ENCODE measurements at regions not wholly inside any gene's neighbourhood (a gene's known extent, or its start where the extent isn't known, plus 50 kb on each side); places are given as distances from the start of the nearest gene placed in this dataset.
"Not testable (repeated sequence)": the region's sequence is repeated elsewhere in the genome, so short reads cannot be mapped to it uniquely, and the experiment has no call there.

GRCh38 chr12:124383028-124383427 is 88.1 kb downstream of the RFLNA start:
- DNase-seq (ENCODE audit: low spot score), result no peak

GRCh38 chr12:124381456-124382296 is 86.8 kb downstream of the RFLNA start:
- DNase-seq (ENCODE audit: low spot score), result no peak

DNA sequence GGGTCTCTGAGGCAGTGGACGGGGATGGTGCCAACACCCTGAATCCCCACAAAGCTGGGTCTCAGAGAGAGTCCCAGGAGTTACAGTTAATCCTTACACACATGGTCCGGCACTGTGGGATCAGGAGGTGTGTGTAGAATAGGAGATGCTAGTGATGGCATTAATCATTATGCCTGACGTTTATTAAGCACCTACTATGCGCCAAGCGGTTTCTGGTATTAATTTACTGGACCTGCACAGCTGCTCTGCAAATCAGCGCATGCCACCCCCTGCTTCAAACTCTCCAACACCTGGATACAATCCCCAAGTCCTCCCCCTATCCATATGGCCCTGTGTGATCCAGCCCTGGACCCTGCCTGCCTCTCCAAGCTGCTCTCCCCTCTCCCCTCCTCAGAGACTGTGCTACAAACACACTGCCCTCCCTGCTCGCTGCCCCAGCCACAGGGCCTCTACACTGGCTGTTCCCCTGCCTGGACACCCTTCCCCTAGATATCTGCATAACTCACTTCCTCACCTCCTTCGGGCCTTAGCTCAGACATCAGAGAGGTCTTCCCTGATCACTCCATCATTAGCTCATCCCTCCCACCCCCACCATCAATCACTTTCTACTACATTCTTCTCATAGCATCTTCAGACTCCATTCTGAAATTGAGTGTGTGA is 86.0 kb downstream of the RFLNA start:
- DNase-seq (ENCODE audit: low spot score), result no peak

- no peak for DNase-seq (ENCODE audit: low spot score)
These were observed 85.3 kb downstream of the RFLNA start for GRCh38 chr12:124379938-124380754.

- no peak for DNase-seq (ENCODE audit: low spot score)
These were observed 84.6 kb downstream of the RFLNA start for GRCh38 chr12:124379379-124379937.

GRCh38 chr12:124378926-124379325 is 84.0 kb downstream of the RFLNA start:
- no peak for DNase-seq (ENCODE audit: low spot score)

GRCh38 chr12:124377981-124378509 is 83.2 kb downstream of the RFLNA start:
- DNase-seq (ENCODE audit: low spot score), result no peak

- DNase-seq (ENCODE audit: low spot score), result no peak
These were observed 81.5 kb downstream of the RFLNA start for GRCh38 chr12:124376435-124376834.

DNA sequence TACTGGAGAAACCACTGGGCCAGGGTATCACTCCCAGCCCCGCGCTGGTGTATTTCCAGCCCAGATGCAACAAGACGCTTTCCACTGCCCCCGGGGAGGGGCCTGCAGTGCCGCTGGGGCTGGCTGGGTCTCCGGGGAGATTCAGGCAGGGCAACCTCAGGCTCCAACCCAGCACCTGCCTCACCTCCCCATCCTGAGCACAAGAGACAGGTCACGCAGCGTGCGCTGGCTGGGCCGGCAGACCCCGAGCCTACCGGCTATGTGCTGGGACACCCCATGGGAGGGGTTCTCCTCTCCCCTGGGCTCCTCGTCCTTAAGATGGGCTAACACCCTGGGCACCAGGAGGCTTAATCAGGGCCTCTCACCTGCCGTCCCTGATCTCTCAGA is 80.9 kb downstream of the RFLNA start:
- no peak for DNase-seq (ENCODE audit: low spot score)

DNA sequence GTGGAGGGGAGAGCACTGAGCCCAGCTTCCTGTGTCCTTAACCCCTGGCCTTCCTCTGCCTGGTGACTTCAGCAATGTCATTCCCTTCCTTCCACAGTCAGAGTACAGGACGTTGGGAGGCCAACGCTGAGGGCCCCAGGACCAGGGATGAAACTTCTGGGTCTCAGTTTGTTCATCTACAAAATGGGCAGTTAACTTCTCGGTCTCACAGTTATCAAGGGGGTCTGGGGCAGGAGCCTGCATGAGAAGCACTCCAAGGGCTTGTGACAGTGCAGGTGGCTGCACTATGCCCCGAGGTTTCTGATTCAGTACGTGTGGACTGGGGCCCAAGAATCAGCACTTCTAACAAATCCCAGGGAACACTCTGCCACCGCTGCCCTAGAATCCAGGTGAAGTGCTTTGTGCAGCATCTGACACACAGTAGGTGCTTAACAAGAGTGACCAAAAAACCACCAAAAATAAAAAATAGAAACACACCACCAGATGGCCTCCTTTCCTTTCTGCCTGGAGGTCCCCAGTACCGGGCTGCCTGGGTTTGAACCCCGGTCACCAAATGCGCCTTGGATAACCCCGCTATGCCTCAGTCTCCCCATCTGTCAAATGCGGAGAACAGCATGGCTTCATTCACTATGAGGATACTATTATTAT is 80.4 kb downstream of the RFLNA start:
- no peak for DNase-seq (ENCODE audit: low spot score)

GRCh38 chr12:124374567-124374966 is 79.7 kb downstream of the RFLNA start:
- DNase-seq (ENCODE audit: low spot score), result no peak

- no peak for DNase-seq (ENCODE audit: low spot score)
These were observed 79.3 kb downstream of the RFLNA start for GRCh38 chr12:124374147-124374546.

GRCh38 chr12:124373701-124374100 is 78.8 kb downstream of the RFLNA start:
- DNase-seq (ENCODE audit: low spot score), result not testable (repeated sequence)

GRCh38 chr12:124372831-124373230 is 77.9 kb downstream of the RFLNA start:
- no peak for DNase-seq (ENCODE audit: low spot score)

GRCh38 chr12:124371970-124372555 is 77.2 kb downstream of the RFLNA start:
- DNase-seq (ENCODE audit: low spot score), result no peak

- no peak for DNase-seq (ENCODE audit: low spot score)
These were observed 76.5 kb downstream of the RFLNA start for GRCh38 chr12:124371366-124371765.

GRCh38 chr12:124370851-124371250 is 76.0 kb downstream of the RFLNA start:
- DNase-seq (ENCODE audit: low spot score), result no peak

GRCh38 chr12:124370384-124370783 is 75.5 kb downstream of the RFLNA start:
- DNase-seq (ENCODE audit: low spot score), result no peak

DNA sequence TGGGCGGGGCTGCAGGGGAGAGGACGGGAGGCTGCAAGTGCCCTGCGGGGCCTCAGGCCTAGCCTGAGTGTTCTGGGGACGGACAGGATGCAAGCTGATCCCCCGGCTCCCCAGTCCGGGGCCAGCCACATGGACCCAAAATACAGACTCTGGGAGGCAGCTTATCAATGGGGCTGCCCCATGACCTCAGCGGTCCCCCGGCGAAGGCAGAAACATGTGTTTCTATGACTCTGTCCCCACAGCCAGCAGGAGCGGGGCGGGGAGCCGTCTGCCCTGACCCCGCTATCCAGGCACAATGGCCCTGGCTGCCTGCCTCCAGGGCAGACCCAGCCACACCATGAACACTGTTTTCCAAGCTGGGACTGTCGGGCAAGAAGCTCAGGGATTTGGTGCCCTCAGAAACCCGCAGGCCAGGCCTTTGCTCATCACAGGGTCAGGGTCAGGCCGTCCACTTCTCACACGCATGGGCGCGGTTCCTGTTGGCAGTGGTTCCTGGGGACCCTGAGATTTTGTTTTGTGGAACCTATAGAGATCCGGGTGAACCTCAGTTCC is 75.0 kb downstream of the RFLNA start:
- DNase-seq (ENCODE audit: low spot score), result no peak

DNA sequence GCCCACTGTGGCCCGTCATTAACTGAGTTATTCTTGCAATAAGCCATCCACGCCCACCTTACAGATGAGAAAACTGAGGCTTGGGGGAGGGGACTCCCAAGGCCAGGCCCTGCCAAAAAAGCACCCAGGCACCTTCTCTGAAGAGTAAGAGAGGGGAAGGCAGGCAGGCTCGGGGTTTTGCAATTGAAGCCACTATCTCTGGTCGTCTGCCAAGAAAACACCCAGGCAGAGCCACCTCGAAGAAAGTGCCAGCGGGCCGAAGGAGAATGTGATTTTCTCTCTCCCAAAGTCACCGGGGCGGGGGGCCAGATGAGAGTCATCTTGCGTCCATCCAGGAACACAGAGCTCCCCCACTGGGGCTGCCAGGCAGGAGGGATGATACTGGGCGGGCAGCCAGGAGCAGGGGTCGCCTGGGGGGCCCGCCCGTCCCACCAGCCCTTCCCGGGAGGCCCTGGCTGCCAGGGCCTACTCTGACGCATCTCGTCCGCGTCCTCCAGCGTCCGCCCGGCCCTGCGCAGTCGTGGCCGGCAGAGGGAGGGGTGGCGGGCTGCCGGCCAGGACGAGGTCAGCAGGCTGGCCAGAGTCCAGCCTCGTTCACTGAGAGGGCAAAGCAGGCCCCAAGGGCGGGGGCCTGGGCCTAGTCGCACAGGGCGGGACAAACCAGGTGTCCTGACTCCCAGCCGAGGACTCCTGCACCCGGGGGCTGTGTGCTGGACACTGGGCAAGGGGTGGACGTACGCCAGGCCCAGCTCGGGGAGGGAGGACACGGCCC is 74.3 kb downstream of the RFLNA start:
- no peak for DNase-seq (ENCODE audit: low spot score)
